Vagina (tissue), 2 donors: ENCODE measurements at regions not wholly inside any gene's neighbourhood (a gene's known extent, or its start where the extent isn't known, plus 50 kb on each side); places are given as distances from the start of the nearest gene placed in this dataset.

ENCODE experiments used
- POLR2A ChIP-seq, 2 donors: fragments of 450-650 bp; IDR thresholded peaks; one replicate each; pipeline ENCODE4 v1.6.1; 2017; ENCODE audit warnings: antibody characterized with exemption in 2 of 2, mild to moderate bottlenecking in 2 of 2, moderate library complexity in 2 of 2
- POLR2AphosphoS5 ChIP-seq, 2 donors: sonication (generic); formaldehyde crosslinking; IDR thresholded peaks; one replicate each; pipeline ENCODE4 v1.9.0; 2017; ENCODE audit warnings: antibody characterized with exemption in 2 of 2, mild to moderate bottlenecking in 2 of 2, low read depth in 1 of 2; ENCODE audit not compliant: insufficient read depth in 1 of 2
- TF ChIP-seq, protein P1 (sequence below), 3 experiments: fragments of 450-650 bp in 2 of 3; fragments of 200-600 bp in 1 of 3; sonication (generic) in 1 of 3; IDR thresholded peaks; one replicate each; pipeline ENCODE4 v1.5.1; 2017 to 2019; ENCODE audit warnings: antibody characterized with exemption in 3 of 3, mild to moderate bottlenecking in 2 of 3, moderate library complexity in 2 of 3

DNA sequence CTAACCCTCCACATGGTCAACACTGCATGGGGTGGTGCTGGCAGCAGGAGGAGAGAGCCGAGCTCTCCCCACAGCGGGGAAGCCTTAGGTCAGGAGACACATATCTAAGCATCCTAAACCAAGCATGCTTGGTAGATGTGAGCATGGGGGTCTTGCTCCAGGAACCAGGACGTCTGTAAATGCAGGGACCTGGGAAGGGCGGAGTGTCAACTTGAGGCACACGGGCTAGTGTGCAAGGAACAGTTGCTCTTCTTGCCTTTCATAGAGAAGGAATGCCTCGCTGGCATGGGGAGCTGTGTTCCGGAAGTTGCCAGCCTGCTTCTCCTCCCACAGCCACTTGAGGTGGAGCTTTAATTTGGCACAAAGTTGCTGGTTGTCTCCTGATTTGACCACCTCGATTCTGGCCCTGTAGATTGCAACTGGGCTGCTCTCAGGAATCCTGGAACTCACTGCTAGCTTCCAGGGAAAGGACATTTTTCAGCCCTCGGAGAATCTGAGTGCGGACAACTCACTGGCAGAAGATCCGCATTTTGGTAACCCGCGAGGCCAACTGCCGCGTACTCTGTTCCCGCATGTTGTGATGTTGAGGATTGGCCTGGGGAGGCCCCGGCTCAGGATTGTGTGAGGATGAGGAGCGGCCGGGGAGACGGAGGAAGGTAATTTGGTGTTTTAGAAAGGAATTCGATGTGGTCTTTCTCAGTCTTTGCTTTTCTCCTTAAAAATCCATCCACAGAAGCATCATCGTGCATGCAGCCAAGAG lies 370.3 kb upstream of the IRX1 start:
- TF ChIP-seq, protein P1, sequence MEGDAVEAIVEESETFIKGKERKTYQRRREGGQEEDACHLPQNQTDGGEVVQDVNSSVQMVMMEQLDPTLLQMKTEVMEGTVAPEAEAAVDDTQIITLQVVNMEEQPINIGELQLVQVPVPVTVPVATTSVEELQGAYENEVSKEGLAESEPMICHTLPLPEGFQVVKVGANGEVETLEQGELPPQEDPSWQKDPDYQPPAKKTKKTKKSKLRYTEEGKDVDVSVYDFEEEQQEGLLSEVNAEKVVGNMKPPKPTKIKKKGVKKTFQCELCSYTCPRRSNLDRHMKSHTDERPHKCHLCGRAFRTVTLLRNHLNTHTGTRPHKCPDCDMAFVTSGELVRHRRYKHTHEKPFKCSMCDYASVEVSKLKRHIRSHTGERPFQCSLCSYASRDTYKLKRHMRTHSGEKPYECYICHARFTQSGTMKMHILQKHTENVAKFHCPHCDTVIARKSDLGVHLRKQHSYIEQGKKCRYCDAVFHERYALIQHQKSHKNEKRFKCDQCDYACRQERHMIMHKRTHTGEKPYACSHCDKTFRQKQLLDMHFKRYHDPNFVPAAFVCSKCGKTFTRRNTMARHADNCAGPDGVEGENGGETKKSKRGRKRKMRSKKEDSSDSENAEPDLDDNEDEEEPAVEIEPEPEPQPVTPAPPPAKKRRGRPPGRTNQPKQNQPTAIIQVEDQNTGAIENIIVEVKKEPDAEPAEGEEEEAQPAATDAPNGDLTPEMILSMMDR (IDR thresholded peaks at IDR 0.05): no peak
- no peak for TF ChIP-seq POLR2AphosphoS5 (IDR thresholded peaks at IDR 0.05; ENCODE audit: insufficient read depth in 1 of 2, low read depth in 1 of 2)
- TF ChIP-seq POLR2A (IDR thresholded peaks at IDR 0.05): no peak
